CD4-positive, alpha-beta T cell treated with Interleukin-6 at 100 ng/mL for 8 hours (primary cell): ENCODE measurements at regions not wholly inside any gene's neighbourhood (a gene's known extent, or its start where the extent isn't known, plus 50 kb on each side); places are given as distances from the start of the nearest gene placed in this dataset.
"Not testable (repeated sequence)": the region's sequence is repeated elsewhere in the genome, so short reads cannot be mapped to it uniquely, and the experiment has no call there.

ENCODE experiments used
- DNase-seq: peaks from one replicate; pipeline ENCODE4 v3.0.0-alpha.2; 2020; ENCODE audit warnings: mixed read lengths, low spot score

DNA sequence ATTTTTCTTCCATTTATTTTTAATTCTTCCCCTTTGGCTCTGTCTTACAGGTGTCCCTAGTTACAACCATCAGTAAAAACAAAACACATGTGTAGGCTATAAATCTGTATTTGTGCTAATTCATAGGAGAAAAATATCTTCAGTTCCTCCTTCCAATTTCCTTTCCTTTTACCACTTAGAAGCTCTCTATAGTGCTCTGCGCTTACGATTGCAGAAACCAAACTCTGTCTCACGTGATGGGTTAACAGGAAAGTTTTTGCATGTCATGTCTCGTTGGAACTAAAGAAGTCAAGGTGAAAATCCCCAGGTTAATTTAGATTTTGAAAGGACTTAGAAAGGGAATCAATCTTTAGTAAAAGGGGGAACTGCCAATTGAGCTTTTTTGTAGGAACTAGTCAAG, 1390.5 kb upstream of the ZEB2 start:
- no peak for DNase-seq

DNA sequence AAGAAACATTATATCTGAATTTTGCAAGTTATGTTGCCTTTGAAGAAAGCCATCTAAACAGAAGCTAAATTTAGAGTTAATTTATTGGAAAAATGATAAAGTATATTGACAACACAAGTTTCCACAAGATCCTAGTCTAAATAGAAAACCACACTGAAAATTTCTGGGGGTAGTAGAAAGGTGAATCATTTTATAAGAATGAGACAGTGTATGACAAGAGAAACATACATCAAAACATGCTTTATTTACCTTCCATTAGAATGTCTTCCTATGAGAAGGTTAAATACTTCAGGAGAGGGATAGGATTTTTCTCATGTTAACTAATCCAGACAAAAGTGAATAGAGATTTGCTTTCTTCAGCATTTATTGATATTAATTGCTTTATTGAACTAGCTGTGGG, 1389.8 kb upstream of the ZEB2 start:
- no peak for DNase-seq

DNA sequence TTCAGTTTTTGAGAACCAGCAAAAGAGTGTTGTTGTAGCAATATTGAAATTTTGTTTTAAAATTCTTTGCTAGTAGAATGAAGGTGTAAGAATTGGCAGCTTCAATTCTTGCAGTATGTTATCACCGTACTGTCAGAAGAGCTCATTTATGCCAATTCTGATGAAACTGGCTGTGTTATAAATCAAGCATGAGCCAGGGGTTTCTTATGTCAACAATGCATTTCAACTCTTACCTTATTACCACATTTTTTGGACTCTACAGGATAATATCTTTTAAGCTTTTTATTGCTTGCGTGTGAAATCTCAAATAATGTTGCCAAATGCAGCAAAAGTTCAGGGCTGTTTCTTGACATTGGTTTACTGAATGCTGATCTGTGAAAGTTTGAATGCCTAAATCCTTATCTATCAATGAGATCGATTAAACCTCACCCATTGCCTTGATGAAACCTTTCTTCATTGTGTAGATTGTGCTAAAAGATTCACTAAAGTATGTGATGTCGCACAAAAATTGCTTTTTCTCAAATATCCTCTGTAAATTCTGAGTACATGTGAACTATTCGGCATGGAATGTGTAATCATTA, 1389.3 kb upstream of the ZEB2 start:
- DNase-seq, result no peak

DNA sequence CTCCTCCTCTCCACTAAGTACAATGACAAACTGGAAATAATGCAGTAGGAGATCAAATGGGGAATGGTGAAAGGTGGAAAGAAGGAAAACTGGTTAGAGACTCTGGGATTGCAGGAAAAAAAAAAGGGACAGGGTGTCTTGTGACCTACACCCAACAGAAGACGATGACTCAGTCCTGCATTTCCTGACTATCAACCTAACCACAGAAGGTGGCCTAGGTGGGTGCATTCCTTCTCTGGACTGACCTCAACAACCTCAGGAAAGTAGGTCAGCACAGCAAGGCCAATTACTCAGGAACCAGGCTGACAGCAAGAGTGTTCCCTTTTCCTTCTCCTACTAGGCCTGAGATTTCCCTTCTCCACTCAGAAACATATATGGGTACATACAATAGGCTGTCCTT, 1386.4 kb upstream of the ZEB2 start:
- DNase-seq, result no peak

DNA sequence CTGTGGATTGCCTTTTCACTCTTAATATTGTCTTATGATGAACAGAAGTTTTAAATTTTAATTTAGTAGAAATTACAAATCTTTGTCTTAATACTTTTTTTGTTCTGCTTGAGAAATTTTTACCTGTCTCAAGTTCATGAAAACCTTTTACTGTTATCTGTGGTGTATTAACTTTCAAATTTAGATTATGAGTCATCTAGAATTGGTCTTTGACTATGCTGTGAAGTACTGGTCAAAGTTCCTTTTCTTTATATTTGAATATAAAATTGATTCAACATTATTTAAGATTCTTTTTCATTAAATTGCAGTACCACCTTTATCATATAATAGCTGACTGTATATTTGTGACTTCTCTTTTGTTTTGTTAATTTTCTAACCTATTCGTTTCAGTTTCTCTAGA, 1385.5 kb upstream of the ZEB2 start:
- DNase-seq, result no peak

DNA sequence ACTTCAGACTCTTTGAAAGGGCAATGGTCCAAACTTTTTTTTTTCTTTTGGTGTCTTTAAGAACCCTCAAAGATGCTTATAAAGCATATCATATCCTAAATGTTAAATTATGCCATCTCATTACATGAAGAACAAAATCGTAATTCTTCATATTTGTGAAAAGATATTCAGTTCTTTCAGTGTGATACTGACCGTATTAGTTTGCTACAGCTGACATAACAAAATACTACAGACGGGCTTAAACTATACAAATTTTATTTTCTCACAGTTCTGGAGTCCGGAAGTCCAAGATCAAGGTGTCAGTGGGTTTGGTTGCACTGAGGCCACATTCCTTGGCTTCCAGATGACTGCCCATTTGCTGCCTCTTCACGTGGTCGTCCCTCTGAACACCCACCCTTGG, 1377.2 kb upstream of the ZEB2 start:
- DNase-seq, result no peak

DNA sequence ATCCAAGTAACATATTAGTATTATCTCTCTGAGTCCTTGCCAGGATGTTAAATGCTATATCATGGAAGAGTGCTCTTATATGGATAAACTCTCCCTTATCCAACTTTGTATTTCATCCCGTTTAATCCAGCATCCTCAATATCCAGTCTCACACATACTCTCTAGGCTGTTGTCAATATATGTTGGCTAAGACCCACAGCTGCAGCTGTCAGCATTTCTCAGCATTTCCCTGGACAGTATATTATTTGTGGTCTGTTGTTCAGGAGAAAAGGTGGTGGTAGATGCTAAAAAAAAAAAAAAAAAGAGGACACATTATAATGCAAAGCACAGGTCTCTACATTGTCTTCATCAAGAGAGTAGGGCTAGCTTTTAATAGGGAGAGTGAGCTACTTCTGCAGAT, 1368.0 kb upstream of the ZEB2 start:
- DNase-seq, result no peak

DNA sequence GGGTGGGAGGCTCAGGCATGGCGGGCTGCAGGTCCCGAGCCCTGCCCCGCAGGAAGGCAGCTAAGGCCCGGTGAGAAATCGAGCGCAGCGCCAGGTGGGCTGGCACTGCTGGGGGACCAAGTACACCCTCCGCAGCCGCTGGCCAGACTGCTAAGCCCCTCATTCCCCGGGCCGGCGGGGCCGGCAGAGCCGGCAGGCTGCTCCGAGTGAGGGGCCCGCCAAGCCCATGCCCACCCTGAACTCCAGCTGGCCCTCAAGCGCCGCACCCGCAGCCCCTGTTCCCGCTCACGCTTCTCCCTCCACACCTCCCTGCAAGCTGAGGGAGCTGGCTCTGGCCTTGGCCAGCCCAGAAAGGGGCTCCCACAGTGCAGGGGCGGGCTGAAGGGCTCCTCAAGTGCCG, 1361.1 kb upstream of the ZEB2 start:
- not testable (repeated sequence) for DNase-seq

DNA sequence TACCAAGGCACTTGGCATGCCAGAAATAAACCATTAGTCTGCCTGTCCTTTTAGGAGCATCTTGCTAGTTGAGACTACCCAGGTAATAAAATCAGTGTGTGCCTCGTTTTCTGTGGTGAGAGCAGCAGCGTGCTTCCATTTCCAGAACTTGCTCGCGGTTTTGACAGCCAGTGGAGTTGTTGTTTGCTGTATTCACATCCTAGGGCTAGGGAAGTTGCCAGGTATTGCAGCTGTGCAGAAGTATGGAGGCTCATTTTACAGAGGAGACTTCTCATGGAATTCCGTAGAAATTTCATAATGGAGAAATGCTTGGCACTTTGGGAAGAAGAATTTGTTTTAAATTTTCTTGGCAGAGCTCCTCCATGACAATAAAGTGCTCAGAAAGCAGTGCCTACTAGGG, 1355.1 kb upstream of the ZEB2 start:
- no peak for DNase-seq

DNA sequence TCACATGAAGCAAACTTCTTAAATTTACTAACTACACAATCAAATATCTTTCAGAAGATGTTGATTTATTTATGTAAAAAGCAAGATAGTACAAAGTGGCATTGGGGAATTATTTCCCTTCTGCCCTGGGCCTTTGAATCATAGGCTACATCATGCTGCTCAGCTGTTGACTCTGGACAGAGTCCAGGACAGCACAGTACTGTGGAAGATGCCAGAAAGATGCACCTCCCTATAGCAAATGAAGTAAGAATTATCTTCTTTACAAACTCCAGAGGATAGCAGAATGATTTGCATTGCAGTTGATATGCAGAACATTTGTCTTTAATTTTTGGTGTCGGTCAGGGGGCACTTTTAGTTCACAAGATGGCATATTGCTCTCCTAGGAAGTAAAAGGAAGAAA, 1354.5 kb upstream of the ZEB2 start:
- no peak for DNase-seq

DNA sequence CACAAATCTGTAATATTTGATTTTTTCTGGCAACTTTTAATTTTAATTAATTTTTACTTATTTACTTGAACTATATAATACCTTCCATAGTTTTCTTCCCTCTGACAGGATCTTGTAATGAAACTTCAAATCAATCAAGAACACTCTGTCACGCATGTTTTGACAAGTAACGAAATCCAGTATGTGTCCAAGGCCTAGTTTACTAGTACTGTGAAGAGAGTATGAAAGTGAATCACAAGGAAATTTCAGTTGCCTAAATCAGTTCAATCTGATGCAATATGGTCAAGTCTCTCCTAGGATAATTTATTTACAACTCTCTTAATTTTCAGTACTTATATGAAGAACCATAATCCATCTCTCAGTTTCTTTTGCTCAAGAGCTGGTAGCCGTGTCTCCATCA, 1344.6 kb upstream of the ZEB2 start:
- no peak for DNase-seq

DNA sequence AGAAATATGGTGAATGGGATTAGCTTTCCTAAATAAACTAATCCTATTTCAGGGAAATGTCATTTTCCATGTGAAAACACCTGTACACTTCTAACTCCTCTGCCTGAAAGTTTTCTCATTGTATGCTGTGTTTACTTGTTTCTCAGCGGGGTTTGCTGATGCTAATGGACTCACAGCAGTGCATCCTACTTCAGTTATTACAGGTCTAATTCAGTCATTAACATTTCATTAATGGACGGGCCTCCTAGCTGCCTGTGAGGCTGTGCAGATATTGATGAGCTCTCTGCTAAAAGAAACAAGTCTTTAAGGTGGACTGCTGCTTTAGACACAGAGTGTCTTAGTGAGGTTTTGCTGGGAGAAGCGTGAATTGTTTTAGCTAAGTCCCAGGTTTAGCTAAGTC, 1342.0 kb upstream of the ZEB2 start:
- DNase-seq, result no peak

DNA sequence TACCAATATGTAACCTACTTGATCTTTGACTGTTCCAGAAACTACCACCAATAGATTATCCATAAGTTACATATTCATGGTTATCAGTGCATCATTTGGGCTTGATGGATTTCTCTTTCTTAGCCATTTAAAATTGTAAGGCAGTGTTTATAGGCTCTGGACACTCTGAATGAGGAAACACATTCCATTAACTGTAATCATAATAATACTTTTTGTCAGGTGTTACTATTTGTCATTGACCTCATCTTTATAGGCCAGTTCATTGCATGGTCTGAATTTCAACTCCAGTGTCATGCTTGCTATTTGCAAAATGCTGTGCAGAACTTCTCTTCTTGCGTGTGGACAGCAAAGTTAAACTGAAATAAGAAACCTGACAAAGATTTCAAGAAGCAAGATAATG, 1340.2 kb upstream of the ZEB2 start:
- no peak for DNase-seq

DNA sequence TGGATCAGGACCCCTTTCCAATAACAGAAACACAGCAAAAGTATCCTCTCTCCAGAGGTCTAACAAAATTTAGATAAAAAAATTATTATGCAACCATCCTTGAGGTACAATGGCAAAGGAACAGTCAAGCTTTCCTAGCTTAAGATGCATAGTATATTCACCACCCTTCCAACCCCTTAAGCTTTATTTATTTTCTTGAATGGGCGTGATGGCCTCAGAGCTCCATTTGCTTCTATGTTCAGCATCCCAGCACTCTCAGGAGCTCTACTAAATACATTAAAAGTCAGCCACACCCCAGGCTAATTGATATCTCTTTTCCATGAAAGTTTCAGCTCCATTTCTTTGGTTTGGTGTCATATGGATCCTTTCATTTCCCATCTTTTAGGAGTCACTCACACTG, 1335.2 kb upstream of the ZEB2 start:
- no peak for DNase-seq

DNA sequence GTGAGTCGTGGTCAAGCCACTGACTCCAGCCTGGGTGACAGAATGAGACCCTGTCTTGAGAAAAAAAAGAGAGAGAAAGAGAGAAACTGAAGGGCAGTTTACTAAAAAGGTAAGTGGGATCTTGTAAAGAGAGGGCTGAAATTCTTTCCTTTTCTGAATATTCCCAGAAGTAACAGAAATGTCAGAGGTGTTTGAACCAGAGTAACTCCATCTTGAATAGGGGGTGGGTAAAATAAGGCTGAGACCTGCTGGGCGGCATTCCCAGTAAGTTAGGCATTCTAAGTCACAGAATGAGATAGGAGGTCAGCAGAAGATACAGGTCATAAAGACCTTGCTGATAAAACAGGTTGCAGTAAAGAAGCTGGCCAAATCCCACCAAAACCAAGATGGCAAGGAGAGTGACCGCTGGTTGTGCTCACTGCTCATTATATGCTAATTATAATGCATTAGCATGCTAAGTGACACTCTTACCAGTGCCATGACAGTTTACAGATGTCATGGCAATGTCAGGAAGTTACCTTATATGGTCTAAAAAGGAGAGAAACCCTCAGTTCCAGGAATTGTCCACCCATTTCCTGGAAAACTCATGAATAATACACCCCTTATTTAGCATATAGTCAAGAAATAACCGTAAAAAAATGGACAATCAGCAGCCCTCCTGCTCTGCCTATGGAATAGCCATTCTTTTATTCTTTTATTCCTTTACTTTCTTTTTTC, 1334.3 kb upstream of the ZEB2 start:
- no peak for DNase-seq

DNA sequence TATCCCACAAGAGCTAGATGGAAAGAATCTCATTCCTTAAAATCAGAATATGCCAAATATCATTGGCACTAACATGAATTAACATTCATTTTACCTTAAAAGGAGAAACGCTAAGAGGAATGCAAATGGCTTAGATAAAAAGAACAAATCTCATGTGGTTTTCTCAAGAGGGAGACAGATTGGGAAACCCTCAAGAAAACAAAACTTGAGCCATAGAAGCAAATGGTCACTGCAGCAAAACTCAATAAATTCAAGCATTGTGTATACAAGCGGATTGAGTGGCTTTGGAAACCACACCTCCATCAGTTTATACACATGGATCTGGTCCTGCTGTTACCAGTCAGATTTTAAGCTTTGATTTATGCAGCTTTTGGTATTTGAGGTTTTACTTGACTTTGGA, 1331.8 kb upstream of the ZEB2 start:
- DNase-seq, result no peak

DNA sequence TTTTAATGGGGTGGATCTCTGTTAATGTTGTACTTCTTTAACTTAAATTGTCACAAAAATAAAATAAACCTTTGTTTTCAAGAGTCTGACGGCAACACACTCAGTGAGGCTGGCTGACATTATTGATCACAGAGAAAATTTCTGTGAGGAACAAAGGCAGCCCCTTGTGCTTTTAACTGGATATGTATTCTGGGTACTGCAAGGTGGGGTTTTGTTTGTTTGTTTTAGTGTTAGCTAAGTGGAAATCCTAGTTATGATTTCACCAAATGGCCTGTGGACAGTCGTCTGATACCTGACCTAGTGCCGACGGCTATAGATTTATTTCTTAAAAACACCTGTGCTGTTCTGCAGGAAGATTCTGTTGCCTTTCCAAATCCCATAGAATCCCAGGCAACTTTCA, 1329.5 kb upstream of the ZEB2 start:
- DNase-seq, result no peak

DNA sequence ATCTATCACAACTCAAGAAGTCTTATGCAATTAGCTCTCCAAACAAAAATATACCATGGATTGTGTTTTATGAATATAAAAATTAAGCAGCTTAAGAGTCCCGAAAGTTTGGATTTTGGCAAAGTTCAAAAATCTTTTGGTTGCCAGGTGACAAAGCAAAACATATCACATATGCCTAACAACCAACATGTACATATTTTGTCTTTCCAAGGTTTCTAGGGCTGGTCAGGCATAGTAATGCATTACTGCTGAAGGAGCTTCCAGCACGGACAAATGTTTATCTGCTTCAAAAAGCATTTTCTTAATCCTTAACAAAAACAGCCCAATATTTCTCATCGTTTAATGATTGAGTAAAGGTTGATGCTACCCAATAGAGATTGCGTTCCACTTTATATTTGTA, 1327.1 kb upstream of the ZEB2 start:
- DNase-seq, result no peak

DNA sequence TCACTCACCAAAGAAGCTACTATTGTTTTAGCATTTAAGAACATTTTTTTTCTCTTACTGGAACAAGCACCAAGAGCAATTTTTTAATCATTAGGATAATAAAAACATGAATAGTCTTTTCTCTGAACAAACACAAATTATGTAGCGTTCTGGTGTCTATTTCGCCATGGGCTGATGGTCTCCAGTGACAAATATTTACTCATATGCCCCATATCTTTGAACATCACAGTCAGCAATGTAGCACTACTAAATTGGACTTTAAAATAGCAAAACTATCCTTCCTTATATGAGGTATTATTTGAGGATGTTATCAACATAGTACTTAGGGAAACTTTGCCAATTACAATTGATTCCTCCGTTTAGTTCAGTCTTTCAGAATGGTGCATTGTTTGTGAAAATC, 1326.0 kb upstream of the ZEB2 start:
- DNase-seq, result no peak

DNA sequence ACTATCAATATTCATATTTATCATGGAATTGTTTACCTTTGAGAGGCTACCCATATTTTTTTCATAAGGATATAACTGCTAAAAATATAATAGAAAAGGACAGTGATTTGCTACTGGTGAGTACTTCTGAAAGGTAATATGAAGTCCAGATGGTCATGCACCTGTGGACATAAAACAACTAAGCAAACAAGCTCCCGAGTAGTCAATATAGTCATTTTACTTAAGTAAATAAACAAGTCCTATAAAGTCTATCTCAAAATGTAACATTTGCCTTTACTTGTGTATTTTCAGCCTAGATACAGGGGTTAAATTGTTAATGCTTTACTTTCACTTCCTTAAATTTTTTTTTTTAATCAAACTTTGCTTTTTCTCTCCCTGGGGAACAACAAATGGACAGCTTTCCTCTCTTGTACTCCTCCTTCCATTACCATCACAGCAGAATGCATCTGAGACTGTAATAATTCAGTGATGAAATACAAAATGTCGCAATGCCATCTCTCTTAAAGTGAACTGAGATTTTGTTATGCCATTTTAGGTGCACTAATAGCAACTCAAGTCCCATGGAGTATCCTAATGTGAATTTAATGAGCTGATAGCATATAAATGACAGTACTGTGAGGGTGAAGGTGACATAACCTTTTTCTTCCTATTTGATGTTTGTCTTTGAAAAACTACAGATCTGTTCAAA, 1325.4 kb upstream of the ZEB2 start:
- no peak for DNase-seq

DNA sequence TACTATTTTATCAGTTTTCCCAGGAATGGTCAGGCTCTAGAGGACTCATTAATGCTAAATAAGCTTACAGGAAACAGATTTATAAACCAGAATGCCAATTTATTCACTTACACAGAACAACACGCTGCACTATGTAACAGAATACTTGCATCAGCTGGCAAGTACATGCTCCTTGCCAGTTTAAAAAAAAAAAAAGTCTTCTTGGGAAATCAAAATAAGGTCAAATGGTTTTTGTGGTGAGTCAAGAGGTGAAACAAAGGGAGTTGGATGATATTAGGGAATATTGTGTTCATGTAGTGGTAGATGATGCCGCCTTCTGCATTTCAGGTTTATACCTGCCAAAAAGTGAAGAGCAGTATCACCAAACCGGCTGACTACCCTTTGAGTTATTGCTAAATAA, 1322.1 kb upstream of the ZEB2 start:
- no peak for DNase-seq

DNA sequence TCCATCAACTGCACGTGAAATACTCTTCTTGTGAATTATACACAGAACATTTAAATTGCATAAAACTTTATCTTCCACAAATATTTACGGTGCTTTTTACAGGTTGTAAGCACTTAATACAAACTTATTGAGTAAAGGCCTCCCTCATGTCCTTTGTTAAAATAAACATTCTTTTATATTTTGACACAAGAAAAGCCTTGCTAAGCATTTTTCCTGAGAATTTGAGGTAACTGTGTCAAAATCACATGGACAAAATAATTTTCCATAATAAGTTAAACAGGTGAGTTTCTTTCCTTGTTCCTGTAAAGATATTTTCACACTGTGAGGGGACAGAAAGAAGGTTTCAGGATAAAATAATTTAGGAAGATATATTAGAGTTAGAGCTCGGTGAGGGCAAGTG, 1317.1 kb upstream of the ZEB2 start:
- no peak for DNase-seq

DNA sequence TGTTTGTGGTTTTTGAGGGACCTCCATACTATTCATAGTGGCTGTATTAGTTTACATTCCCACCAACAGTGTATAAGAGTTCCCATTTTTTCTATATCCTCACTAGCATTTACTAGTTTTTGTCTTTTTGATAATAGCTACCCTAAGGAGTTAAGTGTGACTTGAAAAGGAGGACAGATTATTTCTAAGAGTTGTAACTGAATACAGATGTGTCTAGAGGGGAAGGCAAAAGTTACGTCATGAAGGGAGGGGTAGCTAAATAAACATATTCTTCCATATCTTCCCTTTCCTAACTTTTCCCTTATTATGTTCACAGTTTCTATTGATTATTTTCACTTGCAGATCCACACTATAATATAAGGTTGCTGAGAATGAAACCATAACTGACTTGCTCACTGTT, 1315.7 kb upstream of the ZEB2 start:
- DNase-seq, result no peak

DNA sequence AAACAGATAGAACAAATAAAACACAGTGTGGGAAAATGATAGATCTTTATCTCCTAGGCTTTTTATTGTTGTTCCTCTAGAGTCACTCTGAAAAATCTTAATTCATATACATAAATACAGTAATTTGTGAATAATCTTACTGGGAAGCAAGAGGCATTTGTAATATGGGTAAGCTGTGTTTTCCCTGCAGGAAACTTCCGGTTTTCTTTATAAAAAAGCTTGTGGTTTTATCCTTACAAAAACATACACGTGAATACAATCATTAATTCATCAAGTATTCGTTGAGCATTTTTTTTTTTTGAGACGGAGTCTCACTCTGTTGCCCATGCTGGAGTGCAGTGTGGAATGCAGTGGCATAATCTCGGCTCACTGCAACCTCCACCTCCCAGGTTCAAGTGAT, 1312.8 kb upstream of the ZEB2 start:
- DNase-seq, result no peak
